C4-2B (cell line): ENCODE measurements at regions not wholly inside any gene's neighbourhood (a gene's known extent, or its start where the extent isn't known, plus 50 kb on each side); places are given as distances from the start of the nearest gene placed in this dataset.
A peak's percentile ranks its signal among the peaks of the same experiment; 100 is the strongest.

Experiments
- H3K27ac ChIP-seq: fragments of 450-650 bp; 2 replicates; pipeline ENCODE4 v1.5.1; 2017
- CTCF ChIP-seq: fragments of 450-650 bp; conservative IDR thresholded peaks from 2 replicates; pipeline ENCODE4 v1.5.1; 2017; ENCODE audit warnings: mild to moderate bottlenecking
- ZFX ChIP-seq: fragments of 450-650 bp; IDR thresholded peaks from 2 replicates; pipeline ENCODE4 v1.6.1; 2017

DNA sequence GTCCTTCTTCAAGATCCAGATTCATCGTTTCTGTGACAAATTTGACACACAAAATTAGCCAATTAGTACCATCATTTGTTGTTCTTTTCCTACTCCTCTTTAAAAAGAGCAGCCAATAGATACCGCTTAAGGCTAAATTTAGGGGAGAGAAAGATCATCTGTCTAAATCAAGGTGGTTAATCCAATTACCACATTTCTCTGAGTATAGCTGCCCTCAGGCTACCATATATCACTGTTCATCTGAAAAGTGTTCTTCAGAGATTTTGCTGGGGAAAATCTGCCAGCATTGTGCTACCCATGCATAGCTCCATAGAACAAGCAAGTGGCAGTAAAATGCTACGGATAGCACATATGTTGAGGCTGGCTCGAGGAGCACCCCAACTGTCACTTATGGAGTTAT lies 110.3 kb upstream of the ESRRG start:
- no peak overlapping the region for H3K27ac ChIP-seq
- no peak for TF ChIP-seq ZFX
- TF ChIP-seq CTCF: no peak

- TF ChIP-seq ZFX (no peak), CTCF (0 out of 2 replicates have a peak, but pooled peaks have one; percentile 13)
- H3K27ac ChIP-seq: no peak overlapping the region
Measured at GRCh38 chr1:216832192-216832591, 109.0 kb upstream of the ESRRG start.

- TF ChIP-seq CTCF (no peak), ZFX (no peak)
Measured at GRCh38 chr1:216830424-216831210, 107.4 kb upstream of the ESRRG start.

DNA sequence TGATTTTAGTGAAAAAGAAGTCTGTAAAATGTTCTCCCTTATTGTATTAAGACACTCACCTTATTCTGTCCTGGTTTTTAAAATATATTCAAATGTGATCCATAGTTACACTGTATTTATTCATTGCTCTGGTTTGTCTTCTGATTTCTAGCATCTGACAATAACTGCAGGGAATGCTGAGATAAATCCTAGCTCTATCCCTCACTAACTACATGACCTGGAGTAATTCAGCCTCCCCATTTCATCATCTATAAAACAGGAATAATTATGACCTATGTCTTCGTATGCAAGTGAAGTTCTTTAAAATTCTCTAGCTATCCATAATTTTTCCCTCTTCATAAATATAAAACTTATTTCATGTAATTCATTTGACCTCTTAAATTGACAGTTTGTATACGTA lies 104.0 kb upstream of the ESRRG start:
- TF ChIP-seq CTCF: no peak
- TF ChIP-seq ZFX: no peak

More at GRCh38 chr1:216830424-216831210, 107.4 kb upstream of the ESRRG start:
- no peak overlapping the region for H3K27ac ChIP-seq

DNA sequence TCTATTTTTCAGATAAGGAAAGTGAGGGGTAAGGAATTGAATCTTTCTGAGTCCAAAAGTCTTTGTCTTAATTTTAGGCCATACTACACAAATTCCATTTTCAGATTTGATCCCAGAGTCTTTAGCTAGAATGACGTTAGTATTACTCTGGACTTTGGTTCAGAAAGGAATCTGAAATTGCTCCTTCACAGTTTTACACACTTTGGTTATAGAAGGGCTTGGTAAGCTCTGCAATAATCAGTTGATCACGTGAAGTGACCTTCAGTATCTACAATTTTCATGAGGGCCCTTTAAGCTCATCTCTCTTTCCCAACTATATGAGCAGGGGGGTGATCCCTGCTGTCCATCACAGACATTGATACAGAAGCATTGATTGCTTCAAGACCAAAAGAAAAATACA lies 103.4 kb upstream of the ESRRG start:
- no peak overlapping the region for H3K27ac ChIP-seq
- TF ChIP-seq ZFX: no peak
- no peak for TF ChIP-seq CTCF

More for the DNA sequence above, 104.0 kb upstream of the ESRRG start:
- no peak overlapping the region for H3K27ac ChIP-seq

- no peak overlapping the region for H3K27ac ChIP-seq
- no peak for TF ChIP-seq CTCF
- no peak for TF ChIP-seq ZFX
Measured at GRCh38 chr1:216826214-216826613, 103.0 kb upstream of the ESRRG start.

- TF ChIP-seq CTCF (no peak), ZFX (no peak)
- no peak overlapping the region for H3K27ac ChIP-seq
Measured at GRCh38 chr1:216825557-216825956, 102.3 kb upstream of the ESRRG start.
